Endothelial cell of umbilical vein (primary cell): ENCODE measurements at regions not wholly inside any gene's neighbourhood (a gene's known extent, or its start where the extent isn't known, plus 50 kb on each side); places are given as distances from the start of the nearest gene placed in this dataset.

Experiments
- BruUV-seq: library from RNA; stranded (reverse); fragments of 400-500 nt; replicated peaks from 2 replicates; lab custom pipeline; 2021; lab: Mats Ljungman, UMichigan
- CTCF ChIA-PET: fragments of 300-600, 350-600 bp; sonication (Branson Sonifier 250); formaldehyde crosslinking; loops from one replicate; lab custom pipeline; 2021; ENCODE audit warnings: antibody characterized with exemption, inconsistent platforms; lab: Charles Lee
- POLR2A ChIA-PET: fragments of 300-600, 350-600 bp; sonication (Branson Sonifier 250); formaldehyde crosslinking; loops from one replicate; lab custom pipeline; 2021; ENCODE audit warnings: antibody characterized with exemption, inconsistent platforms; lab: Charles Lee
- DNase-seq: peaks from one replicate; pipeline ENCODE4 v3.0.0-alpha.2; 2011; ENCODE audit warnings: low read depth, low spot score
- FAIRE-seq: peaks from 2 replicates; lab custom pipeline; 2011; peaks lifted over from hg19 to GRCh38; lab: Jason Lieb, UNC
- H2AFZ ChIP-seq: 2 replicates; pipeline ENCODE4 v1.6.0; 2012; ENCODE audit warnings: low read depth, low read length, control low read depth, inconsistent platforms
- H3K27ac ChIP-seq: 2 replicates; pipeline ENCODE4 v1.5.1; 2011; ENCODE audit warnings: low read depth, mild to moderate bottlenecking, control low read depth, low read length, moderate library complexity; ENCODE audit not compliant: insufficient read depth
- H3K27me3 ChIP-seq, 2 experiments: 2 replicates each; pipeline versions ENCODE4 v1.6.0 to v1.6.1; 2011; ENCODE audit warnings: low read length in 2 of 2, mixed read lengths in 1 of 2; ENCODE audit not compliant: control insufficient read depth in 2 of 2, insufficient read depth in 2 of 2
- H3K36me3 ChIP-seq, 2 experiments: 2 replicates in 1 of 2; 3 replicates in 1 of 2; pipeline ENCODE4 v1.5.1; 2011; ENCODE audit warnings: low read length in 2 of 2, mild to moderate bottlenecking in 1 of 2, moderate library complexity in 1 of 2; ENCODE audit not compliant: control insufficient read depth in 2 of 2, insufficient read depth in 2 of 2; ENCODE audit errors: extremely low read depth in 1 of 2
- H3K4me1 ChIP-seq: 3 replicates; pipeline ENCODE4 v1.5.1; 2011; ENCODE audit warnings: mild to moderate bottlenecking, low read length; ENCODE audit not compliant: control insufficient read depth, insufficient read depth; ENCODE audit errors: extremely low read depth
- H3K4me2 ChIP-seq: 2 replicates; pipeline ENCODE4 v1.6.1; 2011; ENCODE audit warnings: low read length, control low read depth, mixed read lengths; ENCODE audit not compliant: insufficient read depth
- H3K4me3 ChIP-seq, 3 experiments: fragments of 200-600 bp in 1 of 3; sonication (generic), shearing (Covaris generic) in 1 of 3; replicated peaks in 1 of 3; 2 replicates each; pipeline ENCODE4 v1.5.1; 2011 to 2016; ENCODE audit warnings: control low read depth in 3 of 3, low read length in 3 of 3, mild to moderate bottlenecking in 2 of 3, inconsistent platforms in 1 of 3, low read depth in 1 of 3, moderate library complexity in 1 of 3; ENCODE audit not compliant: insufficient read depth in 1 of 3
- H3K79me2 ChIP-seq: 2 replicates; pipeline ENCODE4 v1.6.0; 2012; ENCODE audit warnings: low read length, inconsistent platforms; ENCODE audit not compliant: control insufficient read depth, insufficient read depth
- H3K9ac ChIP-seq: replicated peaks from 2 replicates; pipeline ENCODE3; 2011; ENCODE audit warnings: low read length, control low read depth; ENCODE audit not compliant: insufficient read depth; ENCODE audit errors: extremely low read depth
- H3K9me1 ChIP-seq: replicated peaks from 3 replicates; pipeline ENCODE4 v1.6.0; 2011; ENCODE audit warnings: mild to moderate bottlenecking, low read length; ENCODE audit not compliant: control insufficient read depth, insufficient read depth; ENCODE audit errors: extremely low read depth
- H3K9me3 ChIP-seq: replicated peaks from 2 replicates; pipeline ENCODE4 v1.5.1; 2012; ENCODE audit warnings: low read length, inconsistent platforms; ENCODE audit not compliant: control insufficient read depth, insufficient read depth
- H4K20me1 ChIP-seq: replicated peaks from 2 replicates; pipeline ENCODE3; 2011; ENCODE audit warnings: mild to moderate bottlenecking, low read length; ENCODE audit not compliant: control insufficient read depth, insufficient read depth; ENCODE audit errors: extremely low read depth
- GATA2 ChIP-seq: IDR thresholded peaks from 2 replicates; pipeline ENCODE4 v1.7.0; 2011; ENCODE audit warnings: low read depth, mild to moderate bottlenecking, moderate library complexity, mixed read lengths, low read length; ENCODE audit not compliant: insufficient read length, insufficient read depth
- JUN ChIP-seq: IDR thresholded peaks from 2 replicates; pipeline ENCODE4 v1.6.1; 2011; ENCODE audit warnings: borderline replicate concordance, low read depth; ENCODE audit not compliant: insufficient read length, insufficient read depth
- dilution Hi-C: fragments of 300-500 bp; cut with MboI; formaldehyde crosslinking; loops from one replicate; pipeline ENCODE4 v1.15.0; 2019; ENCODE audit warnings: low sequenced_read_pairs; ENCODE audit not compliant: extremely low pct_ligation_motif_present
- intact Hi-C: fragments of 100-400 bp; cut with micrococcal nuclease; formaldehyde crosslinking; loops from one replicate; pipeline ENCODE4 v1.10.0; 2022
- TF ChIP-seq, protein P1 (sequence below), 2 donors: IDR thresholded peaks; 1 replicate in 1 of 2; 2 replicates in 1 of 2; pipeline ENCODE4 v1.5.1; 2011; ENCODE audit warnings: low read length in 2 of 2, mild to moderate bottlenecking in 2 of 2, moderate library complexity in 2 of 2, control low read depth in 1 of 2, inconsistent platforms in 1 of 2, low read depth in 1 of 2; ENCODE audit not compliant: insufficient read depth in 1 of 2; ENCODE audit errors: extremely low read depth in 1 of 2

DNA sequence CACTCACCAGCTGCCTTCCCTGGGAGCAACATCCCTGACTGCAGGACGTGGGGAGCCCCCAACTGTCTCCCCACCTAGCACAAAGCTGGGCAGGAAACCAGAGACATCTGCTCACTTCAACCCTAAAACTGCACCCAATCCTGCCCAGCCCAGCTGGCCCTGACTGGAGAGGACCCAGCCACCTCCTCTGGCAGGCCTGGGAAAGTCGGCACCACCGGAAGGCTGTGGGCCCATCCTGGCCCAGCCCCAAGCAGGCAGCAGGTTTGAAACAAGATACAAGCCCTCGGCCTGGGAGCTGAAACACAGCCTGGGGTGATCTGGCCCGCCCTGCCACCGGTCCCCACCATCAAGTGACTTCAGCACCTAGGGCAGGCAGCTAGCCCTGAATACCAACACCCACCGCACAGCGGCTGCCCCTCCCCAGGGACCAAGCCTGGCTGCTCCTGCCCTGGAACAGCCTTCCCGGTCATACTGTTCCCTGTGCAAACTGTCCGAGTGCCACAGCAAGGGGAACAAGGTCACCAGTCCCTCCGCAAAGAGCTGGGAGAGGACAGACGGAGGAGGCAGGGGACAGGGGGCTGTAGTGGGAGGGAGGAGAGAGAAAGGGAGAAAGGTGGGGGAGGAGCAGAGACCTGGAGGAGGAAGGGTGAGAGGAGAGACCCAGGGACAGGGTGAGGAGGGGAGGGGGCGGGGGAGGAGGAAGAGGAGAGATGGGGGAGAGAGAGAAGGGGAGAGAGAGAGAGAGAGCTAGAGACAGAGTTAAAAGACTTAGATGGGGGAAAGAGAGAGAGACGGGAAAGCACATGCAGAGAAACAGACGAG, 115.7 kb downstream of the RFLNA start:
- Histone ChIP-seq H3K4me3 (no peak overlapping the region), H3K4me2 (no peak overlapping the region), H4K20me1 (no peaks in the 10 kb centered on the region), H3K9me3 (no peaks in the 10 kb centered on the region), H3K79me2 (peaks cover 2% of the 10 kb centered on the region), H3K36me3 (peaks cover 3 to 24% of the 10 kb centered on the region in 2 experiments), H3K27ac (no peak overlapping the region), H3K9ac (no peak overlapping the region), H2AFZ (no peak overlapping the region), H3K4me1 (no peaks in the 10 kb centered on the region), H3K9me1 (no peaks in the 10 kb centered on the region), H3K27me3 (no peaks in the 10 kb centered on the region)
- ChIA-PET CTCF (interaction anchor here (1.3 to 5.8 kb wide), 2 partner anchors 9 to 12 kb away, joined by 3 to 35 read pairs; no protein-coding TSS in a partner anchor), POLR2A (no interaction called here)
- dilution Hi-C loops (no loop called here), intact Hi-C loops (no loop called here)
- FAIRE-seq, result no peak
- TF ChIP-seq GATA2, result no peak
- TF ChIP-seq, protein P1, sequence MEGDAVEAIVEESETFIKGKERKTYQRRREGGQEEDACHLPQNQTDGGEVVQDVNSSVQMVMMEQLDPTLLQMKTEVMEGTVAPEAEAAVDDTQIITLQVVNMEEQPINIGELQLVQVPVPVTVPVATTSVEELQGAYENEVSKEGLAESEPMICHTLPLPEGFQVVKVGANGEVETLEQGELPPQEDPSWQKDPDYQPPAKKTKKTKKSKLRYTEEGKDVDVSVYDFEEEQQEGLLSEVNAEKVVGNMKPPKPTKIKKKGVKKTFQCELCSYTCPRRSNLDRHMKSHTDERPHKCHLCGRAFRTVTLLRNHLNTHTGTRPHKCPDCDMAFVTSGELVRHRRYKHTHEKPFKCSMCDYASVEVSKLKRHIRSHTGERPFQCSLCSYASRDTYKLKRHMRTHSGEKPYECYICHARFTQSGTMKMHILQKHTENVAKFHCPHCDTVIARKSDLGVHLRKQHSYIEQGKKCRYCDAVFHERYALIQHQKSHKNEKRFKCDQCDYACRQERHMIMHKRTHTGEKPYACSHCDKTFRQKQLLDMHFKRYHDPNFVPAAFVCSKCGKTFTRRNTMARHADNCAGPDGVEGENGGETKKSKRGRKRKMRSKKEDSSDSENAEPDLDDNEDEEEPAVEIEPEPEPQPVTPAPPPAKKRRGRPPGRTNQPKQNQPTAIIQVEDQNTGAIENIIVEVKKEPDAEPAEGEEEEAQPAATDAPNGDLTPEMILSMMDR (IDR thresholded peaks at IDR 0.05; ENCODE audit: extremely low read depth in 1 of 2, insufficient read depth in 1 of 2, low read depth in 1 of 2, low read length in 2 of 2), result no peak
- TF ChIP-seq JUN, result no peak
- DNase-seq, result no peak
- no TSS peak for BruUV-seq
